KBM-7 (cell line): ENCODE measurements at regions not wholly inside any gene's neighbourhood (a gene's known extent, or its start where the extent isn't known, plus 50 kb on each side); places are given as distances from the start of the nearest gene placed in this dataset.

Source experiments
- DNase-seq: peaks from one replicate; pipeline ENCODE4 v3.0.0-alpha.2; 2015
- in situ Hi-C: fragments of 300-500 bp; cut with MboI; formaldehyde crosslinking; loops from 2 replicates; pipeline ENCODE4 v1.14.3; 2020; ENCODE audit warnings: low sequenced_read_pairs, low pct_unique_long_range_greater_than_20kb, mixed read lengths

DNA sequence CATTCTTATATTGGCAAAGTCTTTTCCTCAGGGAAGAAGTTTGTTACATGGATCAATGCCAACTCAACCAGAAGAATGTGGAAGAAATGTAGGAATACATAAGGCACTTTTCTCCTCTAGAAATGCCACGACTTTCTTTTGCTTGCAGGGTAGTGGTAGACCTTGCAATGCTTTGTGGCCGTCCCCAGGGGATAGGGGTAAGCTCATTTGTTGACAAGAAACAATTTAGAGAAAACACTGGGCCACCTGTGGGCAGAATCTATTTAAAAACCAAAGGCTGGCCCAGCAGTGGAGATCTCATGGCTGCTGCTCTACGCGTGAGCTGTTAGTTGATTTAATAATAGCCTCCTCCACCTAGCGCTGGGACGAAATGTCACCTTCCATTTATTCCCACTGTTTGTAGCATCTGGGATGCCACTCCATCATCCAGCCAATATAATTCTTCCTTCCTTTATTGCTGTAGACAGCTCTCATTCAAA is 64.6 kb upstream of the PFN2 start:
- DNase-seq = no peak
- in situ Hi-C loops = no loop called here

DNA sequence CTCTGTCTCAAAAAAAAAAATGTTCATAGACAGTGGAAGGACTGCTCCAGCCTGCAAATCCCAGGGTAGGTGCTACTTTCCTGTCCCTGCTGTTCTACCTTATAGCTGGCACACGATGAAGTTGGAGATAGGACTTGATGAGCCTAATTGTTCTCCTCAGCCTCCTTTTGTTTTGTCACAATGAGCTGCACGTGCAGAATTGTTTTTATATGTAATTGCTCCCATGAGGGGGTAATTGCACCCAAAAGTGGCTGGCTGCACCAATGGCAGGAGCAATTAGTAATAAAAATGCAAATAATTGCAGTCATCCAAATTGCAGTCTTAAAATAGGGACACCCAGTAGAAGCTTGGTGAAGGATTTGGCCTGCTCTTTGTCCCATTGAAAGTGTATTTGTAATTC is 63.0 kb upstream of the PFN2 start:
- in situ Hi-C loops = no loop called here

DNA sequence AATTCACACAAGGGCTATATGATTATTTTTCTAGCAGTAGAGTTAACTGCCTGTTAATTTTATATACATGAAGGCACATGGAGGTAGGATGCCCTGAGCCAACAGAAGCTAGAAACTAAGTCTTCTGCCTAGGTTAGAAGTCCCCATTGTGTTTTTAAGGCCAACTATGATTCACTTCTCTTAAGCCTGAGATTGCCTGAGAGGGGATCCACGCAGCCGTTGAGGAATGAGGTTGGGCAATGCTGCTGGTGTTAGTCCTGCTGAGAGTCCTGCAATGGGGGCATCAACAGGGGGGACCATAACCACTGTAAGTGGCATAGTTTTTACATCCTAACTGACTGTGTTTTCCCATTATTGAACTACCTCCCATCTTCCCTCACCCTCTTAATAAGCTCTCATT is 60.1 kb upstream of the PFN2 start:
- in situ Hi-C loops = no loop called here
- no peak for DNase-seq

More for the DNA sequence above, 63.0 kb upstream of the PFN2 start:
- no peak for DNase-seq

DNA sequence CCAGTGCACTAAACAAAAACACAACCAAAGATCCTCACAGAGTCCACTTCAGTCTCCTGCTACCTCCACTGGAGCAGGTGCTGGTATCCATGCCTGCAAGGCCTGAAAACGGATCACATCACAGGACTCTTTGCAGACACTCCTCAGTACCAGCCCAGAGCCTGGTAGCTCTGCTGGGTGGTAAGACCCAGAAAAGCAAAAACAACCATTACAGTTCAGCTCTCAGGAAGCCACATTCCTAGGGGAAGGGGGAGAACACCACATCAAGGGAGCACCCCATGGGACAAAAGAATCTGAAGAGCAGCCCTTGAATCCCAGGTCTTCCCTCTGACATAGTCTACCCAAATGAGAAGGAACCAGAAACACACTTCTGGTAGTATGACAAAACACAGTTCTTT is 52.5 kb upstream of the PFN2 start:
- no peak for DNase-seq
- in situ Hi-C loops = no loop called here

DNA sequence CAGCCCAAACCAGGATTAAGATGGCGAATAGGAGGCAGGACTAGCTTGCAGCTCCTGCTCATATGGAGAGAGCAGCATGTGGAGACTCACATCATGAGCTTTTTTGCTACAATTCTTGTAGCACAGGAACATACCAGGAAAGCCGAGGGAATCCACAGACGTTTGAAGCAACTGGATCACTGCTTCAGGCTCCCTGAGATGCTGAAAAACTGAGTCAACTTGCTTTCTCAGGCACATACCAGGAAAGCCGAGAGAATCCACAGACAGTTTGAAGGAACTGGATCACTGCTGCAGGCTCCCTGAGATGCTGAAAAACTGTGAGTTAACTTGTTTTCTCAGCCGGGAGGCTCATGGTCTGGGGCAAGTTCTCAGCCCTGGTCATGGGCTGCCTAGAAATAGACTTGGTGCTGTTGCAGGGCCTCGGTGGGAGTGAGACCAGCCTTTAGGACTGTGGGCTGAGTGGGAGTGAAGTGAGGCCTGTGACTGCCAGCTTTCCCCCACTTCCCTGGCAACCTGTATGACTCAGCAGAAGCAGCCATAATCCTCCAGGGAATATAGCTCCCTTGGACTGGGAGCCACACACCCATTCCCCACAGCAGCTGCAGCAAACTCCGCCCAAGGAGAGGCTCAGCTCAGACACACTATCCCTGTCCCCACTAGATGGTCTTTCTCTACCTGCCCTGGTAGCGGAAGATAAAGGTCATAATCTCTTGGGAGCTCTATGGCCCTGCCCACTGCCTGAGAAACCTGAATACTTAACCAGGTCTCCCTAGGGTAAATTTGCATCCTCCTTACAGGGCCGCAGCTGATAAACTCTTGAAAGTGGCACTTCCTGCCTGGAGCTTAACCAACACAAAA is 51.9 kb upstream of the PFN2 start:
- no peak for DNase-seq
- in situ Hi-C loops = no loop called here

DNA sequence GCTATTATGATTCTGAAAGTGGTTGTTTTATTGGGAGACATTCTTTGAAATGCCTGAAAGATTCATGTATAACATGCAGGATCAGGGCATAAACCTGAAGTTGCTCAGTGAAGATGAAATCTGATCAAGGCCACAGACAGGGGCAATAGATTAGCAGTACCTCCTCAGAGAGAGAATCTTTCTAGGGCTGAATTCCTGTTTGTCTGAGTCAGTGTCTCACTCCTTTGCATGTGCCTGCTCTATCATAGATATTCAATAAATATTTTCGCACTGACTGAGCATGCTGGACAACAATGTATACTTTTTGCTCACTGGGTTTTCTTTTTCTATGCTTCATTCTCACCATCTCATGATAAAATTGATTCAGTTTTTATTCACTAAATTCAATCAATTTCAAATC is 49.8 kb upstream of the PFN2 start:
- in situ Hi-C loops = no loop called here
- DNase-seq = no peak
